ENCODE measurements at regions not wholly inside any gene's neighbourhood (a gene's known extent, or its start where the extent isn't known, plus 50 kb on each side); places are given as distances from the start of the nearest gene placed in this dataset.
"Not testable (repeated sequence)": the region's sequence is repeated elsewhere in the genome, so short reads cannot be mapped to it uniquely, and the experiment has no call there.

DNA sequence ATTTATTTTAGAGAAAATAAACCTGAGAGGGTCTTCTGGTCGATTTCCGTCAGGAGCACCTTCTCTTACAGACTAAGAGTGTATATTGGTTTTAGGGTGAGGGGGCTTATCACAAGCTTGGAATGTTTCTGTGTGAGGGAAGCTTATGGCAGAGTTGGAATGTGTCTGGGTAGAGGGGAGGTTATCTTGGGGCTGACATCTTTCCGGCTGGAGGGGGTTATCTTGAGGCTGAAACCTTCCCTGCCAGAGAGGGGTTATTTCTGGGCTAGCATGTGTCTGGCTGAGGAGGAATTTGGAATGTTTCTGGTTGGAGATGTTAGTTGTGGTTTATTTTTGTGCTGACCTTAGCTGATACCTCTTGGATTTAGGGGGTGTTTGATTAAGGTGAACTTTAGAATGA lies 1312.1 kb downstream of the ADGRL3 start:
- no peak for TF ChIP-seq CTCF (IDR thresholded peaks at IDR 0.05; ENCODE audit: low read depth, low read length)
- no peak overlapping the region for H3K4me3 ChIP-seq (ENCODE audit: low read depth, low read length)

- H3K4me3 ChIP-seq (ENCODE audit: low read depth, low read length), result no peak overlapping the region
- no peak for TF ChIP-seq CTCF (IDR thresholded peaks at IDR 0.05; ENCODE audit: low read depth, low read length)
Observed at GRCh38 chr4:62510228-62510627, 1310.1 kb downstream of the ADGRL3 start.

- no peak overlapping the region for H3K4me3 ChIP-seq (ENCODE audit: low read depth, low read length)
- TF ChIP-seq CTCF (IDR thresholded peaks at IDR 0.05; ENCODE audit: low read depth, low read length), result no peak
Observed at GRCh38 chr4:62500296-62500695, 1300.2 kb downstream of the ADGRL3 start.

GRCh38 chr4:62495032-62495431 lies 1294.9 kb downstream of the ADGRL3 start:
- TF ChIP-seq CTCF (IDR thresholded peaks at IDR 0.05; ENCODE audit: low read depth, low read length), result no peak
- H3K4me3 ChIP-seq (ENCODE audit: low read depth, low read length), result no peak overlapping the region

- not testable (repeated sequence) for H3K4me3 ChIP-seq (ENCODE audit: low read depth, low read length)
Observed at GRCh38 chr4:62491756-62492155, 1291.6 kb downstream of the ADGRL3 start.

GRCh38 chr4:62490635-62491034 lies 1290.5 kb downstream of the ADGRL3 start:
- H3K4me3 ChIP-seq (ENCODE audit: low read depth, low read length), result no peak overlapping the region
- TF ChIP-seq CTCF (IDR thresholded peaks at IDR 0.05; ENCODE audit: low read depth, low read length), result no peak

DNA sequence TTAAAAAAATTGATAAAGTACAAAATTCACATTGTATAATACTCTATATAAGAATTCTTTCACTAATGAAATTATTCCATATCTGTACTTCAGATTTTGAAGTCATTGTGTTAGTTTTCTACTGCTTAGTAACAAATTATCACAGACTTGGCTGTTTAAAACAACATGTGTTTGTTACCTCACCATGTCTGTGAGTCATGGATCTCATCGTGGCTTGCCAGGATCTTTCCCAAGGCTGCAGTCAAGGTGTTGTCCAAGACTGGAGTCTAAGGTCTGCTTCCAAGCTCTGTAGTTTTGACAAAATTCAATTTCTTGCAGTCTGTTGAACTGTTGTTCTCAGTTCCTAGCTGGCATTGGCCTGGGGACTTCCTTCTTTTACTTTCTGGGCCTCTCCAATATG lies 1286.9 kb downstream of the ADGRL3 start:
- H3K4me3 ChIP-seq (ENCODE audit: low read depth, low read length), result no peak overlapping the region
- TF ChIP-seq CTCF (IDR thresholded peaks at IDR 0.05; ENCODE audit: low read depth, low read length), result no peak

- TF ChIP-seq CTCF (IDR thresholded peaks at IDR 0.05; ENCODE audit: low read depth, low read length), result no peak
Observed at GRCh38 chr4:62484357-62484756, 1284.2 kb downstream of the ADGRL3 start.

More at GRCh38 chr4:62484357-62484756, 1284.2 kb downstream of the ADGRL3 start:
- H3K4me3 ChIP-seq (ENCODE audit: low read depth, low read length), result no peak overlapping the region

Measured in WI38 (cell line).